ENCODE measurements at regions not wholly inside any gene's neighbourhood (a gene's known extent, or its start where the extent isn't known, plus 50 kb on each side); places are given as distances from the start of the nearest gene placed in this dataset.

DNA sequence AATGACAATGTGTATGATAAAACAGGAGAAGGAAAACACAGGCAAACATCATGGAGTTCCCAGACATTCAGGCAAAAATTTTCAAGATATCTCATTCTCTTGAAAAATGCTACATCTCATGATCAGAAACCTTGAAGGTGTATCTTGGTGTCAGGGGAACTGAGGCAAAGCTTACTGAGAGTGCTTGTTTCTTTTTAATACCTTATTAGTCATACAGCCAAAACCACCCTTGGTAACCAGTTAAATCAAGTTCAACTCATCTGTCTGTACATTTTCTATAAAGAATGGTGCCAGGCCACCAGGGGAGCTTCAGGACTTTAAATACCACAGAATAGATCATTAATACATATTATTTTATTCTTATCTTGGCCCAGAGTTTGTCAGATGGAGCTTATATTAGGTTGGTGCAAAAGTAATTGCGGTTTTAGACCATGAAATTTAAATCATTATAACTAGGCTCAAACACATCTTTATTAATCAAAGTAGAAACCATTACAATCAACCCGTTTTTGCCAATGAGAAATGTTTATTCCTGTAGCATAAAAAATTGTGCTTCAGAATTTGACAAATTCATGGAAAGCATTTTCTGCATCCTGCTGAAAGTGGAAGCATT, 1036.0 kb downstream of the AMY1C start:
- Histone ChIP-seq H3K27me3 (ENCODE audit: control insufficient read depth, insufficient read depth, low read length) (no peaks in the 10 kb centered on the region), H3K36me3 (ENCODE audit: control insufficient read depth, insufficient read depth, low read length) (no peaks in the 10 kb centered on the region), H3K9me3 (ENCODE audit: control insufficient read depth, low read depth, low read length) (no peaks in the 10 kb centered on the region), H3K27ac (ENCODE audit: low read length) (no peak overlapping the region), H3K4me1 (ENCODE audit: control insufficient read depth, insufficient read depth, low read length) (no peaks in the 10 kb centered on the region), H3K4me3 (ENCODE audit: low read length) (no peak overlapping the region)
- no peak for DNase-seq
- no CpG with 5 or more reads among the region's 2 CpGs for WGBS (ENCODE audit: insufficient coverage, low lambda C conversion rate)

DNA sequence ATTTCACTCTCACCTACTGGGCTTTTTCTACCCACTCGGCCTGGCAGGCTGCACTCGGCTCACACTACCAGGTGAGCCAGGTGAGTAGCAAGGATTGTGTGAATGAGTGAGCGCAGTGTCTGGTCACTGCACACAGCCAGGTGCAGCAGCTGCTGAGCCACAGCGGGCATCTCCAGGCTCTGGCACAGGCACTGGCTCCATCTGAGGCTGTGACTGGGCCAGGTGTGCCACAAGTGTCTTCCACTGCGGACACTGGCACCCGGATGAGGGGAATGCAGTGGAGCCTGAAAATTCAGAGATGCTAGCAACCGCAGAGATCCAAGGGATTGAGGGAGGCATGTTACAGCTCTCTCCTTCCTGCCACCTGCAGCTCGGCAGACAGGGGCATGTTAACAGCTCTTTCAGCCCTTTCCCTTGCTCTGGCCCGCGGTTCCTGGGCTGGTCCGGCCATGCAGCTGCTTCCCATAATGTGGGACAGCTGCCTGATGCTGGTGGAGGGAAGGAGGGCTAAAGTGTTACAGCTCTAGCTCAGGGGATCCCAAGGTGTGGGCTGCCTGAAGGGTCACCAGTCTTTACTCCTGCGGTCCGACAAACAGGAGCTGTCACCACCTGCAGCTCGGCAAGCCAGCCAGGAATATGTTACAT, 1038.3 kb downstream of the AMY1C start:
- Histone ChIP-seq H3K4me1 (ENCODE audit: control insufficient read depth, insufficient read depth, low read length) (no peaks in the 10 kb centered on the region), H3K9me3 (ENCODE audit: control insufficient read depth, low read depth, low read length) (no peaks in the 10 kb centered on the region), H3K4me3 (ENCODE audit: low read length) (no peak overlapping the region), H3K27me3 (ENCODE audit: control insufficient read depth, insufficient read depth, low read length) (no peaks in the 10 kb centered on the region), H3K36me3 (ENCODE audit: control insufficient read depth, insufficient read depth, low read length) (no peaks in the 10 kb centered on the region), H3K27ac (ENCODE audit: low read length) (no peak overlapping the region)
- WGBS (ENCODE audit: insufficient coverage, low lambda C conversion rate): no CpG with 5 or more reads among the region's 14 CpGs
- DNase-seq: no peak

GRCh38 chr1:104791030-104791429, 1041.3 kb downstream of the AMY1C start:
- Histone ChIP-seq H3K27ac (ENCODE audit: low read length) (no peak overlapping the region), H3K27me3 (ENCODE audit: control insufficient read depth, insufficient read depth, low read length) (no peaks in the 10 kb centered on the region), H3K36me3 (ENCODE audit: control insufficient read depth, insufficient read depth, low read length) (no peaks in the 10 kb centered on the region), H3K4me3 (ENCODE audit: low read length) (no peak overlapping the region), H3K9me3 (ENCODE audit: control insufficient read depth, low read depth, low read length) (no peaks in the 10 kb centered on the region), H3K4me1 (ENCODE audit: control insufficient read depth, insufficient read depth, low read length) (no peaks in the 10 kb centered on the region)
- WGBS (ENCODE audit: insufficient coverage, low lambda C conversion rate): 80% methylated on average over 1 of the region's 4 CpGs
- no peak for DNase-seq

DNA sequence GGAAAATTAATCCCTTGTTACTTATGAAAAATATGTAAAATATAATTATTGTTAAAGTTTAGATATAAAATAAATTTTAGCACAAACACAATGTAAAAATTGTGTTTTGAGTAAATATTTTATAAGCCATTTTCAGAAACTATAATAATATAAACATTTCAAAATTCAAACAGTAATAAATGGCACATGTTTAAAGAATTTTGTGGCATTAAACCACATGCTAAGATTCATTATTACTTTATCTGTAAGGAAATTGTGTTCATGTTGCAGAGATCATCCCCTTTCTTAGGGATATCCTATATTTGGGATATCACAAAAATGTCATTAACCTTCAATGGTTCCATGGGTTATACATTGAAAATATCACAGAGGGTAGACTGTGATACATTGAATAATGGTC, 1044.3 kb downstream of the AMY1C start:
- H3K27me3 ChIP-seq (ENCODE audit: control insufficient read depth, insufficient read depth, low read length): no peaks in the 10 kb centered on the region
- DNase-seq: no peak
- no peaks in the 10 kb centered on the region for H3K9me3 ChIP-seq (ENCODE audit: control insufficient read depth, low read depth, low read length)
- H3K36me3 ChIP-seq (ENCODE audit: control insufficient read depth, insufficient read depth, low read length): no peaks in the 10 kb centered on the region
- no peaks in the 10 kb centered on the region for H3K4me1 ChIP-seq (ENCODE audit: control insufficient read depth, insufficient read depth, low read length)
- H3K4me3 ChIP-seq (ENCODE audit: low read length): no peak overlapping the region
- H3K27ac ChIP-seq (ENCODE audit: low read length): no peak overlapping the region

GRCh38 chr1:104795931-104796330, 1046.2 kb downstream of the AMY1C start:
- no peaks in the 10 kb centered on the region for H3K27me3 ChIP-seq (ENCODE audit: control insufficient read depth, insufficient read depth, low read length)
- no peaks in the 10 kb centered on the region for H3K9me3 ChIP-seq (ENCODE audit: control insufficient read depth, low read depth, low read length)
- H3K4me3 ChIP-seq (ENCODE audit: low read length): no peak overlapping the region
- no peak overlapping the region for H3K27ac ChIP-seq (ENCODE audit: low read length)
- no CpG with 5 or more reads among the region's 6 CpGs for WGBS (ENCODE audit: insufficient coverage, low lambda C conversion rate)
- H3K4me1 ChIP-seq (ENCODE audit: control insufficient read depth, insufficient read depth, low read length): no peaks in the 10 kb centered on the region
- no peak for DNase-seq
- H3K36me3 ChIP-seq (ENCODE audit: control insufficient read depth, insufficient read depth, low read length): no peaks in the 10 kb centered on the region

GRCh38 chr1:104797982-104798381, 1048.3 kb downstream of the AMY1C start:
- WGBS (ENCODE audit: insufficient coverage, low lambda C conversion rate): 83% methylated on average over 1 of the region's 2 CpGs
- no peaks in the 10 kb centered on the region for H3K9me3 ChIP-seq (ENCODE audit: control insufficient read depth, low read depth, low read length)

DNA sequence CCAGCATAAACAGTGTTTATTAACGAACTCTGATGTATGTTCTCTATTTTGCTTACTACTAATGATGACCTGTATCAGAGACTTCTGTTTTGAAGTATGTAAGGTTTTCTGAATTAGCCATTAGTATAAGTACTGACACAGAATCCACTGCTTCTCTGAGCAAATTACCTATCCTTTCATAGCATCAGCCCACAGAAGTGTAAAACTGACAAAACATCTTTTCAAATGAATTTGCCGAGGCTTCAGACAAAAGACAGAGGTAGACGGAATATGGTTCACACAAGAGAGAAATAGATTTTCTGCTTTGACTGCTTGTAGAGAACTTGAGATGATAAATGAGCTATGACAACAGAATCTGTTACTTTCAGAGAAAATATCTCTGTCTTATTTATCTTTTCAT, 1051.6 kb downstream of the AMY1C start:
- Histone ChIP-seq H3K9me3 (ENCODE audit: control insufficient read depth, low read depth, low read length) (no peaks in the 10 kb centered on the region), H3K4me1 (ENCODE audit: control insufficient read depth, insufficient read depth, low read length) (no peaks in the 10 kb centered on the region), H3K27me3 (ENCODE audit: control insufficient read depth, insufficient read depth, low read length) (no peaks in the 10 kb centered on the region), H3K27ac (ENCODE audit: low read length) (no peak overlapping the region), H3K4me3 (ENCODE audit: low read length) (no peak overlapping the region), H3K36me3 (ENCODE audit: control insufficient read depth, insufficient read depth, low read length) (no peaks in the 10 kb centered on the region)
- DNase-seq: no peak
- WGBS (ENCODE audit: insufficient coverage, low lambda C conversion rate): 92% methylated on average over 2 of the region's 3 CpGs

More at GRCh38 chr1:104797982-104798381, 1048.3 kb downstream of the AMY1C start:
- H3K4me1 ChIP-seq (ENCODE audit: control insufficient read depth, insufficient read depth, low read length): no peaks in the 10 kb centered on the region
- no peak overlapping the region for H3K4me3 ChIP-seq (ENCODE audit: low read length)
- no peak overlapping the region for H3K27ac ChIP-seq (ENCODE audit: low read length)
- no peak for DNase-seq
- H3K27me3 ChIP-seq (ENCODE audit: control insufficient read depth, insufficient read depth, low read length): no peaks in the 10 kb centered on the region
- H3K36me3 ChIP-seq (ENCODE audit: control insufficient read depth, insufficient read depth, low read length): no peaks in the 10 kb centered on the region

GRCh38 chr1:104804147-104804546, 1054.4 kb downstream of the AMY1C start:
- no peak for DNase-seq
- Histone ChIP-seq H3K27me3 (ENCODE audit: control insufficient read depth, insufficient read depth, low read length) (no peaks in the 10 kb centered on the region), H3K4me1 (ENCODE audit: control insufficient read depth, insufficient read depth, low read length) (no peaks in the 10 kb centered on the region), H3K27ac (ENCODE audit: low read length) (no peak overlapping the region), H3K36me3 (ENCODE audit: control insufficient read depth, insufficient read depth, low read length) (no peaks in the 10 kb centered on the region), H3K4me3 (ENCODE audit: low read length) (no peak overlapping the region), H3K9me3 (ENCODE audit: control insufficient read depth, low read depth, low read length) (no peaks in the 10 kb centered on the region)
- WGBS (ENCODE audit: insufficient coverage, low lambda C conversion rate): no CpG with 5 or more reads among the region's 2 CpGs

- 100% methylated on average over 2 of the region's 2 CpGs for WGBS (ENCODE audit: insufficient coverage, low lambda C conversion rate)
- Histone ChIP-seq H3K36me3 (ENCODE audit: control insufficient read depth, insufficient read depth, low read length) (no peaks in the 10 kb centered on the region), H3K4me1 (ENCODE audit: control insufficient read depth, insufficient read depth, low read length) (no peaks in the 10 kb centered on the region), H3K27ac (ENCODE audit: low read length) (no peak overlapping the region), H3K9me3 (ENCODE audit: control insufficient read depth, low read depth, low read length) (no peaks in the 10 kb centered on the region), H3K4me3 (ENCODE audit: low read length) (no peak overlapping the region), H3K27me3 (ENCODE audit: control insufficient read depth, insufficient read depth, low read length) (no peaks in the 10 kb centered on the region)
- DNase-seq: no peak
These were observed 1057.9 kb downstream of the AMY1C start for GRCh38 chr1:104807590-104807989.

GRCh38 chr1:104825401-104825800, 1075.7 kb downstream of the AMY1C start:
- WGBS (ENCODE audit: insufficient coverage, low lambda C conversion rate): 80% methylated on average over 1 of the region's 1 CpG
- no peak for DNase-seq
- Histone ChIP-seq H3K36me3 (ENCODE audit: control insufficient read depth, insufficient read depth, low read length) (no peaks in the 10 kb centered on the region), H3K27me3 (ENCODE audit: control insufficient read depth, insufficient read depth, low read length) (no peaks in the 10 kb centered on the region), H3K4me3 (ENCODE audit: low read length) (no peak overlapping the region), H3K9me3 (ENCODE audit: control insufficient read depth, low read depth, low read length) (no peaks in the 10 kb centered on the region), H3K4me1 (ENCODE audit: control insufficient read depth, insufficient read depth, low read length) (no peaks in the 10 kb centered on the region), H3K27ac (ENCODE audit: low read length) (no peak overlapping the region)

DNA sequence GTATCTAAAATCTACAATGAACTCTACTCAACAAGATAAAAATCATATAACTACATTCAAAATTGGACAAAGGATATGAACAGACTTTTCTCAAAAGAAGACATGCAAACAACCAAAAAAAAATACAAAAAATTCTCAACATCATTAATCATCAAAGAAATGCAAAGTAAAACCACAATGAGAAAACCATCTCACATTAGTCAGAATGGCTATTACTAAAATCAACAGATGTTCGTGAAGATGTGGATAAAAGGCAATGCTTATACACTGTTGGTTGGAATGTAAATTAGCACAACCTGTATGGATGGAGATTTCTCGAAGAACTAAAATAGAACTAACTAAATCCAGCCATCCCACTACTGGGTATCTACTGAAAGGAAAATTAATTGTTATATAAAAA, 1080.8 kb downstream of the AMY1C start:
- Histone ChIP-seq H3K9me3 (ENCODE audit: control insufficient read depth, low read depth, low read length) (no peaks in the 10 kb centered on the region), H3K27ac (ENCODE audit: low read length) (no peak overlapping the region), H3K4me1 (ENCODE audit: control insufficient read depth, insufficient read depth, low read length) (no peaks in the 10 kb centered on the region), H3K4me3 (ENCODE audit: low read length) (no peak overlapping the region), H3K27me3 (ENCODE audit: control insufficient read depth, insufficient read depth, low read length) (no peaks in the 10 kb centered on the region), H3K36me3 (ENCODE audit: control insufficient read depth, insufficient read depth, low read length) (no peaks in the 10 kb centered on the region)
- 70% methylated on average over 2 of the region's 2 CpGs for WGBS (ENCODE audit: insufficient coverage, low lambda C conversion rate)
- no peak for DNase-seq

Data from large intestine (tissue), 3 donors.